ENCODE measurements at regions not wholly inside any gene's neighbourhood (a gene's known extent, or its start where the extent isn't known, plus 50 kb on each side); places are given as distances from the start of the nearest gene placed in this dataset.

- DNase-seq (ENCODE audit: extremely low read depth in 1 of 2, low read depth in 1 of 2): no peak
Observed at GRCh38 chr20:39624316-39624715, 662.2 kb downstream of the DHX35 start.

- no peak for DNase-seq (ENCODE audit: extremely low read depth in 1 of 2, low read depth in 1 of 2)
Observed at GRCh38 chr20:39623584-39624234, 661.6 kb downstream of the DHX35 start.

- no peak for DNase-seq (ENCODE audit: extremely low read depth in 1 of 2, low read depth in 1 of 2)
Observed at GRCh38 chr20:39619271-39619785, 657.2 kb downstream of the DHX35 start.

- no peak for DNase-seq (ENCODE audit: extremely low read depth in 1 of 2, low read depth in 1 of 2)
Observed at GRCh38 chr20:39611901-39612300, 649.8 kb downstream of the DHX35 start.

- no peak for DNase-seq (ENCODE audit: extremely low read depth in 1 of 2, low read depth in 1 of 2)
Observed at GRCh38 chr20:39607141-39607540, 645.0 kb downstream of the DHX35 start.

- no peak for DNase-seq (ENCODE audit: extremely low read depth in 1 of 2, low read depth in 1 of 2)
Observed at GRCh38 chr20:39605908-39606307, 643.8 kb downstream of the DHX35 start.

GRCh38 chr20:39605361-39605760 is 643.2 kb downstream of the DHX35 start:
- no peak for DNase-seq (ENCODE audit: extremely low read depth in 1 of 2, low read depth in 1 of 2)

GRCh38 chr20:39603219-39603618 is 641.1 kb downstream of the DHX35 start:
- no peak for DNase-seq (ENCODE audit: extremely low read depth in 1 of 2, low read depth in 1 of 2)

GRCh38 chr20:39602649-39603048 is 640.5 kb downstream of the DHX35 start:
- DNase-seq (ENCODE audit: extremely low read depth in 1 of 2, low read depth in 1 of 2): no peak

GRCh38 chr20:39600871-39601270 is 638.7 kb downstream of the DHX35 start:
- DNase-seq (ENCODE audit: extremely low read depth in 1 of 2, low read depth in 1 of 2): no peak

GRCh38 chr20:39600156-39600555 is 638.0 kb downstream of the DHX35 start:
- no peak for DNase-seq (ENCODE audit: extremely low read depth in 1 of 2, low read depth in 1 of 2)

GRCh38 chr20:39596554-39596953 is 634.4 kb downstream of the DHX35 start:
- no peak for DNase-seq (ENCODE audit: extremely low read depth in 1 of 2, low read depth in 1 of 2)

GRCh38 chr20:39592371-39592770 is 630.2 kb downstream of the DHX35 start:
- DNase-seq (ENCODE audit: extremely low read depth in 1 of 2, low read depth in 1 of 2): no peak

- no peak for DNase-seq (ENCODE audit: extremely low read depth in 1 of 2, low read depth in 1 of 2)
Observed at GRCh38 chr20:39588148-39588757, 626.1 kb downstream of the DHX35 start.

- DNase-seq (ENCODE audit: extremely low read depth in 1 of 2, low read depth in 1 of 2): no peak
Observed at GRCh38 chr20:39581034-39581433, 618.9 kb downstream of the DHX35 start.

- DNase-seq (ENCODE audit: extremely low read depth in 1 of 2, low read depth in 1 of 2): no peak
Observed at GRCh38 chr20:39576771-39577170, 614.6 kb downstream of the DHX35 start.

GRCh38 chr20:39574061-39574460 is 611.9 kb downstream of the DHX35 start:
- DNase-seq (ENCODE audit: extremely low read depth in 1 of 2, low read depth in 1 of 2): no peak

GRCh38 chr20:39571171-39571570 is 609.0 kb downstream of the DHX35 start:
- no peak for DNase-seq (ENCODE audit: extremely low read depth in 1 of 2, low read depth in 1 of 2)

GRCh38 chr20:39568109-39568508 is 606.0 kb downstream of the DHX35 start:
- DNase-seq (ENCODE audit: extremely low read depth in 1 of 2, low read depth in 1 of 2): no peak

GRCh38 chr20:39563349-39563748 is 601.2 kb downstream of the DHX35 start:
- DNase-seq (ENCODE audit: extremely low read depth in 1 of 2, low read depth in 1 of 2): no peak

- no peak for DNase-seq (ENCODE audit: extremely low read depth in 1 of 2, low read depth in 1 of 2)
Observed at GRCh38 chr20:39554341-39554740, 592.2 kb downstream of the DHX35 start.

- no peak for DNase-seq (ENCODE audit: extremely low read depth in 1 of 2, low read depth in 1 of 2)
Observed at GRCh38 chr20:39553120-39553519, 591.0 kb downstream of the DHX35 start.

- no peak for DNase-seq (ENCODE audit: extremely low read depth in 1 of 2, low read depth in 1 of 2)
Observed at GRCh38 chr20:39549733-39550132, 587.6 kb downstream of the DHX35 start.

All from activated CD8-positive, alpha-beta memory T cell treated with anti-CD3 and anti-CD28 coated beads for 1 hour (primary cell).